Globus pallidus (tissue), 1 donor: ENCODE measurements at regions not wholly inside any gene's neighbourhood (a gene's known extent, or its start where the extent isn't known, plus 50 kb on each side); places are given as distances from the start of the nearest gene placed in this dataset.

Experiments used
- DNase-seq: peaks from one replicate; pipeline ENCODE4 v3.0.0-alpha.2; 2015; ENCODE audit warnings: low spot score

GRCh38 chr10:4343091-4343490 is 482.9 kb upstream of the AKR1E2 start:
- DNase-seq = no peak

- DNase-seq = no peak
Measured at GRCh38 chr10:4338768-4339167, 487.2 kb upstream of the AKR1E2 start.

GRCh38 chr10:4337563-4337962 is 488.4 kb upstream of the AKR1E2 start:
- no peak for DNase-seq

- DNase-seq = no peak
Measured at GRCh38 chr10:4334871-4335270, 491.1 kb upstream of the AKR1E2 start.

- DNase-seq = no peak
Measured at GRCh38 chr10:4334015-4334414, 492.0 kb upstream of the AKR1E2 start.

GRCh38 chr10:4333459-4333894 is 492.5 kb upstream of the AKR1E2 start:
- DNase-seq = no peak

- DNase-seq = no peak
Measured at GRCh38 chr10:4332764-4333458, 493.1 kb upstream of the AKR1E2 start.

- no peak for DNase-seq
Measured at GRCh38 chr10:4331150-4331549, 494.9 kb upstream of the AKR1E2 start.

- no peak for DNase-seq
Measured at GRCh38 chr10:4330636-4331035, 495.4 kb upstream of the AKR1E2 start.

- no peak for DNase-seq
Measured at GRCh38 chr10:4329225-4329624, 496.8 kb upstream of the AKR1E2 start.

GRCh38 chr10:4326647-4327046 is 499.4 kb upstream of the AKR1E2 start:
- no peak for DNase-seq

- no peak for DNase-seq
Measured at GRCh38 chr10:4319870-4320367, 506.1 kb upstream of the AKR1E2 start.

GRCh38 chr10:4316161-4316810 is 509.7 kb upstream of the AKR1E2 start:
- DNase-seq = peak; percentile 65

- DNase-seq = peak; percentile 15
Measured at GRCh38 chr10:4315551-4315950, 510.5 kb upstream of the AKR1E2 start.

- no peak for DNase-seq
Measured at GRCh38 chr10:4313051-4313450, 513.0 kb upstream of the AKR1E2 start.

- DNase-seq = no peak
Measured at GRCh38 chr10:4312051-4312835, 513.8 kb upstream of the AKR1E2 start.

- DNase-seq = no peak
Measured at GRCh38 chr10:4310172-4310571, 515.8 kb upstream of the AKR1E2 start.

- DNase-seq = no peak
Measured at GRCh38 chr10:4307910-4308309, 518.1 kb upstream of the AKR1E2 start.

GRCh38 chr10:4306871-4307270 is 519.1 kb upstream of the AKR1E2 start:
- DNase-seq = no peak

GRCh38 chr10:4303045-4303444 is 518.0 kb upstream of the KLF6 start:
- DNase-seq = no peak

- no peak for DNase-seq
Measured at GRCh38 chr10:4301291-4302045, 516.5 kb upstream of the KLF6 start.

- no peak for DNase-seq
Measured at GRCh38 chr10:4296161-4296560, 511.2 kb upstream of the KLF6 start.
